Thymus (tissue), 11 donors: ENCODE measurements at regions not wholly inside any gene's neighbourhood (a gene's known extent, or its start where the extent isn't known, plus 50 kb on each side); places are given as distances from the start of the nearest gene placed in this dataset.
"Not testable (repeated sequence)": the region's sequence is repeated elsewhere in the genome, so short reads cannot be mapped to it uniquely, and the experiment has no call there.

Source experiments
- DNase-seq, 9 donors: peaks; one replicate each; pipeline ENCODE4 v3.0.0-alpha.2; 2013; ENCODE audit warnings: low spot score in 9 of 9, low read depth in 6 of 9, missing footprints in 1 of 9
- H3K27ac ChIP-seq, 2 donors: one replicate each; pipeline ENCODE4 v1.5.1; 2013; ENCODE audit warnings: control low read depth in 1 of 2, low read depth in 1 of 2, low read length in 1 of 2, mild to moderate bottlenecking in 1 of 2, moderate library complexity in 1 of 2
- H3K27me3 ChIP-seq, 2 donors: one replicate each; pipeline ENCODE4 v1.5.1; 2013; ENCODE audit warnings: low read length in 1 of 2; ENCODE audit not compliant: control insufficient read depth in 2 of 2, insufficient read depth in 1 of 2
- H3K36me3 ChIP-seq, 2 donors: one replicate each; pipeline ENCODE4 v1.5.1; 2013; ENCODE audit warnings: low read length in 1 of 2, mild to moderate bottlenecking in 1 of 2, moderate library complexity in 1 of 2; ENCODE audit not compliant: control insufficient read depth in 2 of 2, insufficient read depth in 2 of 2
- H3K4me1 ChIP-seq, 2 donors: one replicate each; pipeline ENCODE4 v1.5.1; 2013; ENCODE audit warnings: low read length in 2 of 2; ENCODE audit not compliant: control insufficient read depth in 2 of 2, insufficient read depth in 2 of 2
- H3K4me3 ChIP-seq, 2 donors: one replicate each; pipeline ENCODE4 v1.5.1; 2013; ENCODE audit warnings: low read length in 2 of 2, control low read depth in 1 of 2, mild to moderate bottlenecking in 1 of 2
- H3K9me3 ChIP-seq, 2 donors: one replicate each; pipeline ENCODE4 v1.5.1; 2013; ENCODE audit warnings: low read length in 1 of 2, mild to moderate bottlenecking in 1 of 2; ENCODE audit not compliant: control insufficient read depth in 2 of 2, insufficient read depth in 1 of 2
- WGBS: extraction: QIAGEN DNeasy Blood & Tissue Kit; methylation state at CpG from one replicate; pipeline ENCODE4 v1.1.7; 2013; 5-methylcytosine and 5-hydroxymethylcytosine counted together
- donor health status: healthy.

- no peak for DNase-seq
- WGBS: 68% methylated on average over 31 of the region's 31 CpGs
- Histone ChIP-seq H3K27ac (no peak overlapping the region), H3K9me3 (no peaks in the 10 kb centered on the region), H3K4me3 (no peak overlapping the region), H3K27me3 (no peaks in the 10 kb centered on the region), H3K4me1 (no peaks in the 10 kb centered on the region), H3K36me3 (no peaks in the 10 kb centered on the region)
Observed at GRCh38 chr12:131473741-131474709, 236.9 kb upstream of the SFSWAP start.

GRCh38 chr12:131475012-131475411 is 235.9 kb upstream of the SFSWAP start:
- H3K27me3 ChIP-seq, H3K4me1 ChIP-seq, H3K27ac ChIP-seq, H3K4me3 ChIP-seq, H3K36me3 ChIP-seq, H3K9me3 ChIP-seq, DNase-seq: not testable (repeated sequence)
- 22% methylated on average over 5 of the region's 19 CpGs for WGBS

- Histone ChIP-seq H3K4me3 (no peak overlapping the region), H3K4me1 (no peaks in the 10 kb centered on the region), H3K27me3 (no peaks in the 10 kb centered on the region), H3K27ac (no peak overlapping the region), H3K9me3 (no peaks in the 10 kb centered on the region), H3K36me3 (no peaks in the 10 kb centered on the region)
- no peak for DNase-seq
- 96% methylated on average over 2 of the region's 2 CpGs for WGBS
Observed at GRCh38 chr12:131477613-131478012, 233.3 kb upstream of the SFSWAP start.

DNA sequence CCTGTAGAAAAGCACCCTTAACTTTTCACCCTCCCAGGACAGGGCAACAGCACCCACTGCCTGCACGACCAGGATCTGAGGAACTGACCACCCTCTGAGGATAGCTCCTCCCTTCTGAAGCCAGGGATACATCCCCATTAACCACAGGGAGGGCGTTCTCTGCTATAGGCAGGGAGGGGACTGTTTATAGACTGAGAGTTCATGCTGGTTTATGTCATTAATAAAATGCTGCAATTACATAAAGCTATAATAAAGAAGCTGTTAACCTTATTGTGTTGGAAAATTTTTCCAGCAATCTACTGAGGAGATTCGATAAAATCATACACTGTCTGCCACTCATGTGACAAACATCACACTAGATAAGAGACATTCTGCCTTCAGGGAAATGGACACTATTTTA is 232.4 kb upstream of the SFSWAP start:
- no peak for DNase-seq
- WGBS: 91% methylated on average over 3 of the region's 3 CpGs

DNA sequence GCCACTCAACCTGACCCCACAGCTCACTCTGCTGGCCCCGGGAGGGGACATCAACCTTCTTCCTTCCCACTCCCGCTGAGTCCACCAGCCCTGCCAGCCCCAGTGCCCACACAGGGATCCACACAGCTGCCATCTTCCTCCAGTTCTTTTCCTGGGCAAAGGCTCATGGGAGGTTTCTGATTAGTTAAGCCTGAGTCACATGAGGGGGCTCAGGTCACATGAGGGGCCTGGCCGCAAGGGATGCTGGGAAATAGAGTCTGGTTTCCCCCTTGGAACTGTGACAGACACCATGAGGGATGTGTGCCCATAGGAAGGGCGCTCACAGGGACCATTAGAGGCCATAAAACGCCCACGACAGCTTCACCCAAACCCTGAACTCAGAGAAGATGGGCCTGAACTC is 228.7 kb upstream of the SFSWAP start:
- Histone ChIP-seq H3K9me3 (no peaks in the 10 kb centered on the region), H3K36me3 (no peaks in the 10 kb centered on the region), H3K4me1 (no peaks in the 10 kb centered on the region), H3K27ac (no peak overlapping the region), H3K27me3 (no peaks in the 10 kb centered on the region), H3K4me3 (no peak overlapping the region)
- 78% methylated on average over 6 of the region's 6 CpGs for WGBS
- DNase-seq: no peak

More for the DNA sequence above, 232.4 kb upstream of the SFSWAP start:
- Histone ChIP-seq H3K36me3 (no peaks in the 10 kb centered on the region), H3K27me3 (no peaks in the 10 kb centered on the region), H3K4me1 (no peaks in the 10 kb centered on the region), H3K4me3 (no peak overlapping the region), H3K27ac (no peak overlapping the region), H3K9me3 (no peaks in the 10 kb centered on the region)

DNA sequence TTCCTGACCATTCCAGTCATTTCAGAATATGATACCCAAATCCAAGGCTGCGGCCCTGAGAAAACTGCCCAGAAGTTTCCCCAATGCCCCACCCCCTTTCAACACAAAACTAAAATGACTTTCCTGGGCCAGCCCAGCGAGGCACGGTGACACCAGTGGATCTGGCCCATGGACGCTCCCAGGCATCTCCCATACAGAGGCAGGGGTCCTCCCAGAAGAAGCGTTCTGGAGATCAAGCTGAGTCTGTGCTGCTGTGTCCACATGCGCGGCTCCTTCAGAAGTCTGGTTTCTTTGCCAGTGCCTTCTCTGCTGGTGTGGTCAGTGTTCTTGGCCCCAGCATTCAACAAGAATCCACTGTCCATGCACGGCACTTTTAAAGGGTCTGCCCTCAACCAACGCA is 228.2 kb upstream of the SFSWAP start:
- H3K36me3 ChIP-seq: no peaks in the 10 kb centered on the region
- H3K4me3 ChIP-seq: no peak overlapping the region
- DNase-seq: no peak
- H3K27me3 ChIP-seq: no peaks in the 10 kb centered on the region
- WGBS: 87% methylated on average over 9 of the region's 9 CpGs
- H3K9me3 ChIP-seq: no peaks in the 10 kb centered on the region
- no peaks in the 10 kb centered on the region for H3K4me1 ChIP-seq
- H3K27ac ChIP-seq: no peak overlapping the region

DNA sequence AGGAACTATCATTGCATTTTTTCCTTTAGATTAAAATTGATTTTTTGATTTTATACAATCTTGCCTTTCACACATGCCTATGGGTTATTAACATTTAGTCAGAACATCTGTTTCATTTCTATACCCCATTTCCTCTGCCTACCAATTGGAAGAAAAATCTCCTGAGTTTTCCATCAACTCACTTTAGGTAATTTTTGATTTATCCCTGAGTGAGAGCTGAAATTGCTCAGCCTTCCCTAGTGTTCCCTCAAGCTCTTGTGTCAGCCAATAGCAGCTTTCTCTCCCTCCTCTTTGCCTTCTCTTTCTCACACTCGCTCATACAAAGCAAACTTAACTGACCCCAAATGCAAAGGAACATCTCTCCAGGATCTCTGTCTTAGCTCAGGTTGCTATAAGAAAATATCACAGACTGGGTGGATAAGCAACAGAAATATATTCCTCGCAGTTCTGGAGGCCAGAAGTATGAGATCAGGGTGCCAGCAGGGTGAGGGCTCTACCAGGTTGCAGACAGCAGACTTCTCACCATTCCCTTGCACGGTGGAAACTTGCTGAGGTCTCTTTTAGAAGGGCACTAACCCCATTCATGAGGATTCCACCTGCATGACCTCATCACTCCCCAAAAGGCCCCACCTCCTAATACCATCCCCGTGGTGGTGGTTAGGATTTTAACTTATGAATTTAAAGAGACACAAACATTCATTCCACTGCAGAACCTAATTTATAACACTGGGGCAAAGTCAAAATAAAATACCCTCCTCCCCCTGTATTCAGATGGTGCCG is 224.2 kb upstream of the SFSWAP start:
- Histone ChIP-seq H3K4me1 (no peaks in the 10 kb centered on the region), H3K36me3 (no peaks in the 10 kb centered on the region), H3K27ac (no peak overlapping the region), H3K9me3 (no peaks in the 10 kb centered on the region), H3K4me3 (no peak overlapping the region), H3K27me3 (no peaks in the 10 kb centered on the region)
- WGBS: 73% methylated on average over 5 of the region's 5 CpGs
- DNase-seq: no peak

DNA sequence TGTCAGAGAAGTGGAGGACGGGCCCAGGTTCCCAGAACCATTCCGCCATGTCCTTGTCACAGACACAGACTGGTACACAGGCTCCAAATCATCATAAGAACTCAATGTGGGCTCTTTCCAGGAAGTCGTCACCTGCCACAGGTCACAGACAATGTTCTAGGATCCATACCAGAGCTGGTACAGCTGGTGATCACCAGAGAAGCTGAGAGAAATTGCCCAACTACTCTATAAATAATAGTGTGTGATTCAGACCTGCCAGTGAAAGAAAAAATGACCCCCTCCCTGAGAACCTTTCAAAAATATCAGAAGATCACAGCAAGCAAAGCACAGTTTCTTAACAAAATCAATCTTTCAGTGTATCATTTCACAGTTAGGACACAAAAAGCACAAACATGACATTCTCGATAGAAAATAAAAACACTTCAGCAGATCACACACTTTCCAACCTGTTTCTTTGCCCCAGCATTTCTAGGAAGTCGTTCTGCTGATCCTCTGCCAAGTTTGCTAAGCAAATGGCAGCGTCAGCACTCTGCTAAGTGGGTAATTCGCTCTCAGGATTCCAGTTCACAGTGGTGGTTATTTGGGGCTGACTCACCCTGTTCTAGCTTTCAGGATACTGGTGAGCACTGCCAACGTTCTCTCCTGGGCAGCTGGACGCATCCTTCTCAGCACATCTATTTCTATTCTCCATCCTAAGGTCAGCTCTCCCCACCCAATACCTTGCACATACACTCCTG is 223.3 kb upstream of the SFSWAP start:
- Histone ChIP-seq H3K27ac (no peak overlapping the region), H3K36me3 (no peaks in the 10 kb centered on the region), H3K27me3 (no peaks in the 10 kb centered on the region), H3K4me1 (no peaks in the 10 kb centered on the region), H3K9me3 (no peaks in the 10 kb centered on the region), H3K4me3 (no peak overlapping the region)
- 53% methylated on average over 9 of the region's 9 CpGs for WGBS
- no peak for DNase-seq

DNA sequence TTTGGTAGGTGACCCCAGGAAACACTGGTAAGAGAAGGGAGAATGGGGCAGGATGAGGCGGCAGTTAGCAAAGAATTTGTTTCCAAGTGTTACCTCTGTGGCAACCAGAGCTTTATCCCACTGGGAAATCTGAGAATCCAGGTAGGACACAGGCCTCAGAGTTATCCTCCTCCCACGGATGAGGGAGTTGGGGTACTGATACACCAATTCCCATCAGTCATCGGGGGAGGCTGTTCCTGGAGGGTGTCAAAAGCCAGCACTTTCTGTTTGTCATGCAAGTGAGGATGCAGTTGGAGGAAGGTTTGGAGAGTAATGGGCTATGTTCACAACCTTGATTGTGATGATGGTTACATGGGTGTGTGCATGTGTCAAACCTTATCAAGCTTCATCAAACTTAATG is 221.2 kb upstream of the SFSWAP start:
- no peak for DNase-seq
- H3K27ac ChIP-seq: no peak overlapping the region
- no peaks in the 10 kb centered on the region for H3K9me3 ChIP-seq
- no peaks in the 10 kb centered on the region for H3K27me3 ChIP-seq
- whole genome bisulfite sequencing: 95% methylated on average over 3 of the region's 3 CpGs
- H3K4me1 ChIP-seq: no peaks in the 10 kb centered on the region
- no peak overlapping the region for H3K4me3 ChIP-seq
- H3K36me3 ChIP-seq: no peaks in the 10 kb centered on the region
